IPS-NIHi11 (cell line): ENCODE measurements at regions not wholly inside any gene's neighbourhood (a gene's known extent, or its start where the extent isn't known, plus 50 kb on each side); places are given as distances from the start of the nearest gene placed in this dataset.
A peak's percentile ranks its signal among the peaks of the same experiment; 100 is the strongest.

Experiments
- DNase-seq: peaks from one replicate; pipeline ENCODE4 v3.0.0; 2012; ENCODE audit warnings: mixed read lengths, low spot score

DNA sequence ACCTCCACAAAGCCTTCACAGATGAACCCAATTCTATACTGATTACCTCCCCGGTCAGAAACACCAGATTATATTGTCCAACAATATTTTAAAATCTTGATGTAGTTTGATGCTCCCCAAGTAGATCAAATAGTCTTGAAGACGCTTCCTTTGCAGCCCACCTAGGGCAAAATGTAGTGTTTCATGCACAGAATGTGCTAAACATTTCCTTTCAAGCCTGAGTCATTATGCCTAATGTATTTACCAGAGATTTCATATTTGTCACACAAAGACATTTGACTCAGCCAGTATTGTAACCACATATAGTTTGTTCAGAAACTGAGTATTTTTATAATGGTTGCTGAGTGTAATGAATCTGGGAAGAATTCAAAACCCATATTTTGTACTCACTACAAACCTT, 1396.8 kb downstream of the LRRC4C start:
- no peak for DNase-seq

DNA sequence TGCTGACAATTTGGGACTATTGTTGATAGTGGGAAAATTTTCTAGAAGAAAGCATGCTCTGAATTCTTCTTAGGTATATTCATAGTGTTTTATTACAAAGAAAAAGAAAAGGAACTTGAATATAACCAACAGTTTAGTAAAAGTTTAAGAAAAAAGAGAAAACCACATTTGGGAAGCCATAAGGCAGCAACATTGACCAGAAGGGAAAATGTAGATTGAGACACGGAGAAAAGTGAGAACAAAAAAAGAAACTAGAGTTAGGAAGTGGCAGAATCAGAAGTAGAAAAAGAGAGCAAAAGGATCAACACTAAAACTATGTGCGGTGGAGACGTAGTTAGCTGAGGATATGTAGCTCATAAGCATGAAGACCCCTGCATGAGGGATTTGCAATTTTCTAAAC, 1398.2 kb downstream of the LRRC4C start:
- no peak for DNase-seq

DNA sequence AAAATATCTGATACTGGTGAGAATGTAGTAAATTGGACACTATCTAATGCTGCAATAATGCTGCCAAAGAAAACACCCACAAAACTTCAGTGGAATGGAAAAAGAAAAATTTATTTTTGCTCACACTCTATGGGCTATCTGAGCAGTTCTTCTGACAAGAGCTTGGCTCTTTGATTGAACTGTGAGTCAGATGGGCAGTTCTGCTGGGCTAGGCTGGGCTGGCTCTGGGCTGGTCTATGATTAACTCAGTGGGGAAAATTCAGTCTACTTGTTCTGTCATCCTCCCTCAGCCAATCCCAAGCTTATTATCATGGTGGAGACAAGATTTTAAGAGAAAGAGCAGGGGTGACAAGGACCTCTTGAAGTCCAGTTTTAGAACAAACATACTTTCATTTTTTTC, 1404.8 kb downstream of the LRRC4C start:
- DNase-seq: no peak

DNA sequence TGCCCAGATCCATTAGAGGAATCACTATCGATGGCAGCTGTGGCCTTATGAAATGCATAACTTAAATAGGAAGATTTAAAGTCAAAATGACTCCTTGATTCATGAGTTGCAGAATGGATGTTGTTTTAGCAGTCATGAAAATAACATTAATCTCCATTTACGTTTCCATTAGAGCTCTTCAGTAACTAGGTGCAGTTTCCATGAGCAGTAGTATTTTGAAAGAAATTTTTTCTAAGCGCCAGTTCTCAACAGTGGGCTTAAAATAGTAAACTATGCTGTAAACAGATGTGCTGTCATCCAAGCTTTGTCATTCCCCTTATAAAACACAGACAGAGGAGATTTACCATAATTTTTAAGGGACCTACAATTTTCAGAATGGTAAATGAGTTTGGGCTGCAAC, 1414.1 kb downstream of the LRRC4C start:
- no peak for DNase-seq

DNA sequence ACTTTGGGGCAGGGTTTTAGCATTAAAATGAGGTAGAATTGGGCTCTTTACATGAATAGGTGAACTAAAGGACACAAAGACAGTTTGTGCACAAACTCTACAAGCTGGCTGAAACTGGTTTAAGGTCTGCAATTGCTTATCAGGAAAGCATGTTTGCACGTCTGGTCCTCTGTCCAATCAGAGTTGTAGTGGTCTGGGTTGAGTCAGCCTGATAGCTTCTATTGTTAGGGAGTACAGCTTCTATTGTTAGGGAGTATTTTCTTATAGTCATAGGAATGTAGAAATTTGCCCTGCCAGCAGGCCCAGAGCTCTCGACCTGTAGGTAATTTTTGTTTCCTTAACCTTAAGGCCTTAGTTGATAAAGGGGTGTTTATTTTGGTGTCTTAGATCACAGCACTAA, 1422.4 kb downstream of the LRRC4C start:
- peak; percentile 9 for DNase-seq

DNA sequence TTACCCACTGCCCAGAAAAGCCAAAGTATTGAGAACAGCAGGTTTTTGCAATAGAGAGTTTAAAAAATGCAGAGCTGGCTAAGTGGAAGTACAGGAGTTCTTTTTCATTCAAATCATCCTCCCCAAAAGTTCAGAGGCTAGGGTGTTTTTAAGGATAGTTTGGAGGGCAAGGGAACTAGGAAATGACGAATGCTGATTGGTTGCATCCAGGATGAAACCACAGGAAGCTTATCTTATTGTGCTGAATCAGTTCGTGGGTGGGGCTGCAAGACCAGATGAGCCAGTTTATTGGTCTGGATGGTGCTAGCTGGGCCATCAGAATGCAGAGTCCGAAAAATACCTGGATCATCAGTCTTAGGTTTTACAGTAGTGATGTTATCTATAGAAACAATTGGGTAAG, 1427.1 kb downstream of the LRRC4C start:
- no peak for DNase-seq

DNA sequence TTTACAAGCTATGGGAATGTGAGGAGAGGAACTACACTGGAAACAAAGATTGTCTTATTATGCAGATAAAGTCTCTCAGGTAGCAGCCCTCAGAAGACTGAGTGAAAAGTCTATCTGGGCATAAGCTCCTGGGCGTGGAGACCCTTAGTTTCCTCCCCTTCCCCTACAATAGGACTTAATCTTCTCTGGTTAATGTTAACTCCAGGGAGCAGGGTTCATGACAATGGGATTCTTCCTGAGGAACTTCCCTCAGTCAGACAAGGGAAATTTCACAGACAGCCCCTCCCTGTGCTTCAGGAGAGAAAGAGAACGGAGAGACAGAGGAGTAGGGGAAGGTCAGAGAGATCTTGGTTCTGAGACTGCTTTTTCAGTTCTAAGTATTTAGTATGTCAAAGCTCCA, 1428.6 kb downstream of the LRRC4C start:
- peak; percentile 15 for DNase-seq

DNA sequence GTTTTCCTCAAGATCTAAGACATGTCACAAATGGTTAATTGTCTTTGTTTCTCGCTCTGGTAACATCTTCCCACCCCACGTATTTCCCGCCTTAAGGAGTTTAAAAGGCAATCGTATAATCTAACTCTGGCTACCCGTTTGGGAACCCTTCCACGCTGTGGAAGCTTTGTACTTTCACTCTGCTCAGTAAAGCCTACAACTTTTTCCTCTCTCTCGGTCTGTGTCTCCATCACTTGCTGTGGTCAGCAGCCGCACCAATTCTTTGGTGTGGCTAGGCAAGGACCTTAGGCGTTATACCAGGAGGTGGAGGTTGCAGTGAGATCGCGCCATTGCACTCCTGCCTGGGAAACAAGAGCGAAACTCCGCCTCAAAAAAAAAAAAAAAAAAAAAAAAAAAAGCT, 1430.1 kb downstream of the LRRC4C start:
- no peak for DNase-seq

DNA sequence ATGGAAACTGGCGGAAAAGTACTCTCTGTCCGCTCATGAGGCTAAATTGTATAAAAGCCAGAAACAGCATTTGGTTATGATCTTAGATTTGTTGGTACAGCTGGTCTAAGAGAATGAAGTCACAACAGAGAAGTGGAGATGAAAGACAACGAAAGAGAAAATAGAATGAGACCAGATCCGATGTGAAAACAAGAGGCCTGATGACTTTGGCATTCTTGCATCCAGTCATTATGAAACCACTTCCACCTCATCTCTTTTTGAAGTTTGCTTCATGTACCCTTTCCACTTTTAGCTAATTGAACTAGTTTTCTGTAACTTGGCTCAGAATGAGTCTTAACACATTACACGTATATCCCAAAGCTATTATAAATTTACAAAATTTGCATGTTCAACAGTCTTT, 1431.7 kb downstream of the LRRC4C start:
- DNase-seq: no peak

DNA sequence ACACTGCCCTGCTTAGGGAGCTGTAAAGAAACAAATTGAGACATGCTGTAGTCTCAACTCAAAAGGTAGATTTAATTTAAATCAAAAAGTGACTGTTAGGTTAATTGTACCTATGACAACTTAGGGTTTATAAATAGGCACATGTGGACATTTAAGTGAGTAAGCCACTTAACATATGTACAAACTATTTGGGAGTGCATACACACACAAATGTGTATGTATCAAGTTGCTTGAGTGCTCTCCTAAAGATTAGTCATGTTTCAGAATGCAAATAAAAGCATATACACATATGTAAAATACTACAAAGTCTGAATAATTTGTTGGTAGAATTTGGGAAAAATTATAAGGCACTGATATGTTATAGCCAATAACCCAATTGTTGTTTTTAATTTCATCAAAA, 1435.7 kb downstream of the LRRC4C start:
- no peak for DNase-seq

DNA sequence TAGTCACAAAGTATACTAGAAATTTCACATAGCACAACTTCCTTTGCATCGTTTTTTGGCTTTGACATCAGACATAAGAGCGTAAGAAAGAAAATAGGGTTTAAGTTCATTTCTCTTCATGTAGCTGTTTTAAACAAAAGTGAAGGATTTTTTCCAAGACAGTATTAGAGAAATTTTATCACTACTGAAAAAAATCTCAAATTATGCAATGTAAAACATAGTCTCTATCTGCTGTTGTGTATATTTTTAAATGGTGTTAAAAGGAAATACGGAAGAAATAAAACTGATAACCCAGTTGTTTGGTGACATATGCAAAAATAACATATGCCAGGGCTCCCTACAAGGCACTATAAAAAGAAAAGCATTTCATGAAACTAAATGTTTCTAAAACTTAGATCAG, 1449.4 kb downstream of the LRRC4C start:
- DNase-seq: no peak

DNA sequence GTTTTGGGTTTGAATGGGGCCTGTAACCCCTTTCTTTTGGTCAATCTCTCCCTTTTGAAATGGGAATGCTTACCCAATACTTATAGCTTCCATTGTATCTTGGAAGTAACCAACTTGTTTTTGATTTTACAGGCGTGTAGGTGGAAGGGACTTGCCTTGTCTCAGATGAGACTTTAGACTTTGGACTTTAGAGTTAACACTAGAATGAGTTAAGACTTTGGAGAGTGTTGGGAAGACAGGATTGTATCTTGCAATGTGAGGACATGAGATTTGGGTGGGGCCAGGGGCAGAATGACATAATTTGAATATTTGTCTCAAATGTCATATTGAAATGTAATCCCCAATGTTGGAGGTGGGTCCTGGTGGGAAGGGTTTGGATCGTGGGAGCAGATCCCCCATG, 1466.9 kb downstream of the LRRC4C start:
- no peak for DNase-seq

DNA sequence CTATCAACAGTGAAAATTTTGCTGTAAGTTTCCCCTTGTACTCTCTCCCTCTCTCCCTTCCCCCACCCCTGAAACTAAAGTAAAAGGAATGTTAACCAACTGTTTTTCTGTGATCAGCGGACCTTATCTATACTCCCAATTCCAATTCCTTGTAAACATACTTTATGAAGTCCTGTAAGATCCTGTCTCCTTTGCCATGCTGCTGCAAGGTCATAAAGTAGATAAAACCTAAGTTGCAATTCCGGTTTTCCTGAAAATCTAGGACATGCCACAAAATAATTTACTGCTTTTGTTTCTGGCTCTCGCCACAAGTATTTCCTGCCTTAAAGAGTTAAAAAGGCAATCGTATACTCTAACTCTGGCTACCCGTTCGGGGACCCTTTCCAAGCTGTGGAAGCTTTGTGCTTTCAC, 1469.0 kb downstream of the LRRC4C start:
- no peak for DNase-seq

DNA sequence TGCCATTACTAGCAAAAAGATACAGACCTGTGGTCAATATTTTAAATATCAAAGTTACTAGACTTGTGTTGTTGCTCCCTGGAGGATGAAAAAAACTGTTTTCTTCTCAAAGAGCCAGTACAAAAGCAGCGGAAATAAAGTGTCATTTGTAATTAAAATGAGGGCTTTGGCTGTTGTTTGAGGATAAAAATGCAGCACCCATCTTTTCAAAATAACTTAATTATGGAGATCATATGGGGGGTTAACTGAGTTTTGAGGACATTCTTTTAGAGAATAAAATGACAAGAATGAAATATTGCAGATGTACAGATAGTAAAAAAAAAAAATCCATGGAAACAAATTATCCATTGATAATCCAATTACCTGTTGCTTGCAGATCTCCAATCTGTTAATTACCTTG, 1484.4 kb downstream of the LRRC4C start:
- no peak for DNase-seq

DNA sequence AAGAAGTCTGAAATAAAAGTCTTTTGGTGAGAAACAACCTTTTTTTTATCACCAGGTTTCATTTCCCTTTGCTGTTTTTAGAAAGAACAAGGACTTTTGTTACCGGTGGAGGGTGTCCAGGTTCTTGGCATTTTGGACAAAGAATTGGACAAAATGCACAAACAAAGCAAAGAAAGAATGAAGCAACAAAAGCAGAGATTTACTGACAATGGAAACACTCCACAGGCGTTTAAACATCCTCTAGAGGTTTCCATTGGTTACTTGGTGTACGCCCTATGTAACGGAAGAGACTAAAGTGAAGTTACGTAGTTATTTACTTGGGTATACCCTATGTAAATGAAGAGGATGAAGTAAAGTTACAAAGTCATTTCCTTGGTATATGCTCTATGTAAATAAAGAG, 1487.0 kb downstream of the LRRC4C start:
- DNase-seq: no peak

DNA sequence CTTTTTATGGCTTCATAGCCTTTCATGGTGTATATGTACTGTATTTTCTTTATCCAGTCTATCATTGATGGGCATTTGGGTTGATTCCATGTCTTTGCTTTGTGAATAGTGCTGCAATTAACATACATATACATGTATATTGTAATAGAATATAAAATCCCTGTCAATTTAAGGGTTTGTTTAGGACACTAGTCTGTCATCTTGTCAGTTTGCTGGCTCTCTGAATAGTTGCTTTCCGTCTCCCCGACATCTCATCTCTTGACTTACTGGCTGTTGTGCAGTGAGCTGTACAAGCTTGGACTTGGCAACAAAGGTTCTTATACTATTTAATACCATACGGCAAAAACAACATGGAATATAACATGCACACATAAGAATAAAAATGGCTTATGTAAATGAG, 1487.5 kb downstream of the LRRC4C start:
- DNase-seq: no peak

DNA sequence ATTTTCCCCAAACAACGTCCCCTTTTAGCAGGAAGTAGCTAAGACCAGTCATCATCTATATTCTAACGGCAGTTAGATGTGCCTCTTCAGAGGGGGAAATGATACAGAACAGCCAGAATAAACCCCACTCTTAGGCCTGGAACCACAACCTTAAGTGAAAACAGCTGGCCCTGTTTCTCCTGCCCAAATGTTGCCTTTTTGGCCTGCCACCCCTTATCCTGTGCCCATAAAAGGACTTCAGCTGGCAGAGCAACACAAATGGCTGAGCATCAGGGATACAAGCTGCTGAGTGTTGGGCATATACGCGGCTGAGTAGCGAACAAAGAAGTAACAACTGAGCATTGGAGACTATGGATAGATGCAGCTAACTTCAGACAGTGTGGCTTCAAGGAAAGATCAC, 1491.4 kb downstream of the LRRC4C start:
- no peak for DNase-seq

DNA sequence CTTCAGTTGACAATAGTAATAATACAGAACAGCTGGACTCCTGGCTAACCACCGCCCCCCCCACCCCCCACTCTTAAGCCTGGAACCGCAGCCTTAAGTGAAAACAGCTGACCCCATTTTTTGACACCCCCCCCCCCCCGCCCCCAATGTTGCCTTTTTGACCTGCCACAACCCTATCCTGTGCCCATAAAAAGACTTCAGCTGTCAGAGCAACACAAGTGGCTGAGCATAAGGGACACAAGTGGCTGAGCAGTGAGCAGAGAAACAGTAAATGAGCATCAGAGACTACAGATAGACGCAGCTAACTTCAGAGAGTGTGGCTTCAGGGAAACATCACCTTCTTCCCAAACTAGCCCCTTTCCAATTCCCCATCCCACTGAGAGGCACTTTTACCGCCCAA, 1493.8 kb downstream of the LRRC4C start:
- no peak for DNase-seq

DNA sequence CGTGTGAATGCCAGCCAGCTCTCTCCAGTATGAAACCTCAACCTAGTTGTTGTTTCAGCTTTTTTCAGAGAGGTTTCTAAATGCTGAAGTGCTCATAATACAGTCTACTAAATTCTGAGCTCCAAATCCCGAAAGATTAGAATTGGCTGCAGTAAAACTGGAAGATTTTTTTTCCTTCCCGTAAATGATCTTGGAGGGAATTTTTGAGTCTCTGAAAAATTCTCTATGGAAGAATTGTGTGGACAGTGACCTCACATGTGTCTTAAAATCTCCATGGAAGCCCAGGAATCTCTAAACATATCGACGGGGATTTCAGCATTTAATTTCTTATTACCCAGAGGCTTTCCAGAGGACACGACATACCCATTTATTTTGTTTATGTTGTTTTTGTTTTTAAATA, 1499.2 kb downstream of the LRRC4C start:
- DNase-seq: no peak

DNA sequence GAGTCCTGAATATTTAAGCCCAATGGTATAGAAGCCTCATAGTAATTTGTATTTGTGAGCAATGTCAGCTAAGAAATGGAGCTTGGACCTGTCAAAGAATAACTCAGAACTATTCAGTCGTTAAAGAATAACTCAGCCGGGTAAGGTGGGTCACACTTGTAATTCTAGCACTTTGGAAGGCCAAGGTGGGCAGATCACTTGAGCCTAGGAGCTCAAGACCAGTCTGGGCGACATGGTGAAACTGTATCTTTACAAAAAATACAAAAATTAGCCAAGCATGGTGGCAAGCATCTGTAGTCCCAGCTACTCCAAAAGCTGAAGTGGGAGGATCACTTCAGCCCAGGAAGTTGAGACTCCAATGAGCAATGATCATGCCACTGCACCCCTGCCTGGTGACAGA, 1526.5 kb downstream of the LRRC4C start:
- no peak for DNase-seq

DNA sequence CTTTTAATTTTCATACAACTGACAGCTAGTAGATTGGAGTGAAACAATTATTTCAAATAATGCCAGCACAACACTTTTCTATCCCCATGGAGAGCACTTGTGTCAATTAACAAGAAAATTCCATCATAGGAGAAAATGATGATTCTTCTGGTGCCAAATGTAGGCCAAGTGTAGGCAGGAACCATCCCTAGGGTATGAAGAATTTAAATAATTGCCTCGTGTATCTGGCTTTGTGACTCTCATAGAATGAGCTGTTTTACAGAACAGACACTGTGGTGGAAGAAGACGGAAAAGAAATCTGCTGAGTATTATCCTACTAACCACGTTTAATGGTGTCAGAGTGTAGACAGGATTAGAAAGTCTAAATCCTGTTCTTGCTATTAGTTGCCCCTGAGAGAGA, 1542.2 kb downstream of the LRRC4C start:
- no peak for DNase-seq

DNA sequence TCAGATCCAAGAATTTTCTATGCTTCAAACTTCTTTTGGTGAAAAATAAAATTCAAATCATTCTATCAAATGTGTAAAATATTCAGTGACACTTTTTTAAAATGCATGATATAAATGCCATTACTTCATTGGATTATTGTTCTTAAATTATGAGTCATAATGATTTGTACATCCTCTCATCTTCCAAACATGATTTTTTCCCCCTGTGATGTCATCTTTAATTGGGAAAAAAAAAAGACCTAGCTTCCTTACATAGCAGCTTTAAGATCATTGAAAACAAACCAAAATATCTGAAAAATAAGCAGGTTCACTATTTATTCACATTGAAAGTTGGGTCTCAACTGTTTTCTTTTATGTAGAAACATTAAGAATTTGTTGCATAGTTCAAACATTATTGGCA, 1549.4 kb downstream of the LRRC4C start:
- DNase-seq: no peak

DNA sequence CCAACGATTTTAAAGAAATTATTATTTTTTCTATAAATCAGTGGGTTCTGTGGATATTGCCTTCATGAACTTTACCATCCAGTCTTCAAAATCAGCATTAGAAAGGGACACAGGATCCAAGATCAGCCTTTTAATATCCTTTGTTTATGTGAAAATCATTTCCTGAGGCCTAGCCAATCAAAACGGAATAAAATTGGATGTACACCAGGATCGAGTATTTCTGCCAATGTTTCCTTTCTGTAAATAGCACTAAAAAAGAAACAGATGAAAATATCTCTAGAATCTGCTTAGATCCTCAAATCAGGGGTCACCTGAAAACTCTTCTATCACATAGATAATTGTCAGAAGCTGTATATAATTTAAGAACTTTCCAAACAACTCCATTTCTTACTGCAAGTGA, 1598.5 kb downstream of the LRRC4C start:
- DNase-seq: no peak

DNA sequence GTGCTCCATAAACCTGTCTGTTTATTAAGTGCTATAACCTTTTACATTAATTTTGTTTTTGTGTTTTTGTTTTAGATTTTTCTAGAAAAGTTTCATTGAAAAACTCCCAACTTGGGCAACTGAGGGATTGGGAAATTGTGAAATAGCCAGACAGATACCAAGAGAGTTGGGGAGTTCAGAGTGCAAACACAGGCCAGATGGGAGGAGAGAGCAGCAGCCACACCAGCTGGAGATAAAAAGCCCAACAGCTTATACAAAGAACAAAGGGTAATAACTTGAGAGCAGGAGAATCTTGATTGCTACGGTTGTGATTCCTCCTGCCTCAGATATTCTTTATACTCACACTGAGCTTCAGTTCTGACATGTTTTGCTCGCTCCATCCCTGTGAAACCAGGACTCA, 1642.2 kb downstream of the LRRC4C start:
- no peak for DNase-seq

DNA sequence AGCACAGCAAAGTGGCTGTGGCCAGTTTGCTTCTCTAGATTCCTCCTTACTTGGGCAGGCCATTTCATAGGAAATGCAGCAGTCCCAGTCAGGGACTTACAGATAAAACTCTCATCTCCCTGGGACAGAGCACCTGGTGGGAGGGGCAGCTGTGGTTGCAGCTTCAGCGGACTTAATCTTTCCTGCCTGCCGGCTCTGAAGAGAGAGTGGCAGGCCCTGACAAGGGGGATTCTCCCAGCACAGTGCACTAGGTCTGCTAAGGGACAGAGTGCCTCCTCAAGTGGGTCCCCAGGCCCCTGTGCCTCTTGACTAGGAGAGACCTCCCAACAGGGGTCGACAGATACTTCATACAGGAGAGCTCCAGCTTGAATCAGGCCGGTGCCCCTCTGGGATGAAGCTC, 1649.1 kb downstream of the LRRC4C start:
- no peak for DNase-seq
